ENCODE measurements at regions not wholly inside any gene's neighbourhood (a gene's known extent, or its start where the extent isn't known, plus 50 kb on each side); places are given as distances from the start of the nearest gene placed in this dataset.

DNA sequence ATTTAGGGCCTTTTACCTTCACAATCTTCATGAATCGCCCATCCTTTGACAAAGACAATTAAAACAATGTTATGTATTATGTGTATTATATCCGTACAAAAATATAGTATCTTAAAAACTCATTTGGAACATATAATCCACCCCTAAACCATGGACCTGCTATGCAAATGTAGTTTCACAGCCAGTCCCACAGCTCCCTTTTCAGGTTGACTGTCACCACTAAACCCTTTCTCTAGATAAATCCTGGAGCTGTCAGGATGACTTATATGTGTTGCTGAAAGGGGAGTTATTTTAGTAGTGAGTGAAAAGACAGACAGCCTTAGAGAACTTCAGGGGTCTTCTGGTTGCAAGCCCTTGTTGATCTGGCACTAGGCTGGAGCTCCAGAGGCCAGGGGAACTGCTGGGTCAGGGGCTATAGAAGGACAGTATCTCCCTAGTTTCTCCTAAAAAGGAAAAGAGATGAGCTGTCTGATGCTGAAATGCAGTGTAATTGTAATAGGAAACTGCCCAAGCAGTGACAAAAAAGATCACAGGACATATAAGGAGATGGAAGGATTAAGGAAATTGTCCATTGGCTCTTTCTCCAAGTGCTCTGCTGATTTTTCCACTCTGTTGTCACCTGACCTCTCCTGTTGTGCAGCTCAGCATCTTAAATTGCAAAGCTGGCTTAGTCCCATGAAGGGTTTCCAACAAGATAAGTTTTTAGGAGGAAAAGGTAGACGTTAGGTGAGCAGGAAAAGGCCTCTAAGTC lies 127.7 kb downstream of the S1PR1 start:
- BruUV-seq (replicated peaks) = no TSS peak
- in situ Hi-C loops (cut with HindIII; ENCODE audit: low pct_unique_long_range_greater_than_20kb, low sequenced_read_pairs) = no loop called here
- POLR2A ChIA-PET = no interaction called here
- DNase-seq (ENCODE audit: low read depth, low spot score) = no peak
- no peaks in the 10 kb centered on the region for H3K27me3 ChIP-seq (ENCODE audit: control insufficient read depth, insufficient read depth, low read length)
- TF ChIP-seq POLR2AphosphoS5 (IDR thresholded peaks at IDR 0.05; ENCODE audit: low read depth, low read length) (no peak), SIN3A (IDR thresholded peaks at IDR 0.05; ENCODE audit: borderline replicate concordance, insufficient read depth, low read depth, low read length) (no peak), TCF7L2 (IDR thresholded peaks at IDR 0.05; ENCODE audit: low read depth, low read length) (no peak), REST (IDR thresholded peaks at IDR 0.05; ENCODE audit: insufficient read depth in 1 of 2, low read depth in 2 of 2, low read length in 1 of 2) (no peak)
- TF ChIP-seq, protein P1, sequence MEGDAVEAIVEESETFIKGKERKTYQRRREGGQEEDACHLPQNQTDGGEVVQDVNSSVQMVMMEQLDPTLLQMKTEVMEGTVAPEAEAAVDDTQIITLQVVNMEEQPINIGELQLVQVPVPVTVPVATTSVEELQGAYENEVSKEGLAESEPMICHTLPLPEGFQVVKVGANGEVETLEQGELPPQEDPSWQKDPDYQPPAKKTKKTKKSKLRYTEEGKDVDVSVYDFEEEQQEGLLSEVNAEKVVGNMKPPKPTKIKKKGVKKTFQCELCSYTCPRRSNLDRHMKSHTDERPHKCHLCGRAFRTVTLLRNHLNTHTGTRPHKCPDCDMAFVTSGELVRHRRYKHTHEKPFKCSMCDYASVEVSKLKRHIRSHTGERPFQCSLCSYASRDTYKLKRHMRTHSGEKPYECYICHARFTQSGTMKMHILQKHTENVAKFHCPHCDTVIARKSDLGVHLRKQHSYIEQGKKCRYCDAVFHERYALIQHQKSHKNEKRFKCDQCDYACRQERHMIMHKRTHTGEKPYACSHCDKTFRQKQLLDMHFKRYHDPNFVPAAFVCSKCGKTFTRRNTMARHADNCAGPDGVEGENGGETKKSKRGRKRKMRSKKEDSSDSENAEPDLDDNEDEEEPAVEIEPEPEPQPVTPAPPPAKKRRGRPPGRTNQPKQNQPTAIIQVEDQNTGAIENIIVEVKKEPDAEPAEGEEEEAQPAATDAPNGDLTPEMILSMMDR (IDR thresholded peaks at IDR 0.05) = no peak
- no peak overlapping the region for H3K27ac ChIP-seq (ENCODE audit: low read length)
- no peaks in the 10 kb centered on the region for H3K9me3 ChIP-seq (ENCODE audit: control insufficient read depth, insufficient read depth, low read depth, low read length)
- no peak for ATAC-seq
- CTCF ChIA-PET = no interaction called here
- H3K4me1 ChIP-seq (ENCODE audit: control insufficient read depth, insufficient read depth, low read length) = no peaks in the 10 kb centered on the region
- intact Hi-C loops (cut with micrococcal nuclease; ENCODE audit: unreplicated experiment) = no loop called here
- H3K36me3 ChIP-seq (ENCODE audit: control insufficient read depth, insufficient read depth, low read length) = no peaks in the 10 kb centered on the region
- no peak overlapping the region for H3K4me3 ChIP-seq (ENCODE audit: low read depth in 2 of 2, low read length in 2 of 2)

GRCh38 chr1:101365186-101365585 lies 128.4 kb downstream of the S1PR1 start:
- ChIA-PET POLR2A (no interaction called here), CTCF (no interaction called here)
- Histone ChIP-seq H3K4me3 (ENCODE audit: low read depth in 2 of 2, low read length in 2 of 2) (no peak overlapping the region), H3K36me3 (ENCODE audit: control insufficient read depth, insufficient read depth, low read length) (no peaks in the 10 kb centered on the region), H3K9me3 (ENCODE audit: control insufficient read depth, insufficient read depth, low read depth, low read length) (no peaks in the 10 kb centered on the region), H3K27ac (ENCODE audit: low read length) (no peak overlapping the region), H3K4me1 (ENCODE audit: control insufficient read depth, insufficient read depth, low read length) (no peaks in the 10 kb centered on the region), H3K27me3 (ENCODE audit: control insufficient read depth, insufficient read depth, low read length) (no peaks in the 10 kb centered on the region)
- intact Hi-C loops (cut with micrococcal nuclease; ENCODE audit: unreplicated experiment) = no loop called here
- in situ Hi-C loops (cut with HindIII; ENCODE audit: low pct_unique_long_range_greater_than_20kb, low sequenced_read_pairs) = no loop called here
- no TSS peak for BruUV-seq (replicated peaks)
- no peak for ATAC-seq
- no peak for DNase-seq (ENCODE audit: low read depth, low spot score)
- TF ChIP-seq REST (IDR thresholded peaks at IDR 0.05; ENCODE audit: insufficient read depth in 1 of 2, low read depth in 2 of 2, low read length in 1 of 2) (no peak), SIN3A (IDR thresholded peaks at IDR 0.05; ENCODE audit: borderline replicate concordance, insufficient read depth, low read depth, low read length) (no peak), TCF7L2 (IDR thresholded peaks at IDR 0.05; ENCODE audit: low read depth, low read length) (no peak), POLR2AphosphoS5 (IDR thresholded peaks at IDR 0.05; ENCODE audit: low read depth, low read length) (no peak)
- TF ChIP-seq, protein P1 (IDR thresholded peaks at IDR 0.05) = no peak

Measured in Panc1 (cell line).